CD14-positive monocyte (primary cell): ENCODE measurements at regions not wholly inside any gene's neighbourhood (a gene's known extent, or its start where the extent isn't known, plus 50 kb on each side); places are given as distances from the start of the nearest gene placed in this dataset.

Experiments used
- DNase-seq, 3 donors: peaks; one replicate each; pipeline ENCODE4 v3.0.0-alpha.2; 2011 to 2022
- H2AFZ ChIP-seq: 2 replicates; pipeline ENCODE4 v1.6.0; 2012; ENCODE audit warnings: mild to moderate bottlenecking, low read depth, low read length, inconsistent platforms; ENCODE audit not compliant: insufficient read depth, poor library complexity, severe bottlenecking
- H3K27ac ChIP-seq, 2 donors: 1 replicate in 1 of 2; 2 replicates in 1 of 2; pipeline ENCODE4 v1.5.1; 2012 to 2013; ENCODE audit warnings: low read length in 2 of 2, control low read depth in 1 of 2, inconsistent platforms in 1 of 2, low read depth in 1 of 2, mild to moderate bottlenecking in 1 of 2
- H3K27me3 ChIP-seq, 2 donors: one replicate each; pipeline versions ENCODE4 v1.6.0 to v1.6.1; 2011 to 2013; ENCODE audit warnings: low read length in 2 of 2; ENCODE audit not compliant: control insufficient read depth in 2 of 2, insufficient read depth in 2 of 2
- H3K36me3 ChIP-seq, 2 donors: replicated peaks in 1 of 2; 1 replicate in 1 of 2; 2 replicates in 1 of 2; pipeline versions ENCODE4 v1.5.1 to v1.6.1; 2012 to 2013; ENCODE audit warnings: low read length in 2 of 2, control low read depth in 1 of 2, inconsistent platforms in 1 of 2, mild to moderate bottlenecking in 1 of 2; ENCODE audit not compliant: insufficient read depth in 2 of 2, control insufficient read depth in 1 of 2
- H3K4me1 ChIP-seq, 2 donors: 1 replicate in 1 of 2; 2 replicates in 1 of 2; pipeline versions ENCODE4 v1.5.1 to v1.6.1; 2012 to 2013; ENCODE audit warnings: low read length in 2 of 2, control low read depth in 1 of 2, inconsistent platforms in 1 of 2, mild to moderate bottlenecking in 1 of 2, moderate library complexity in 1 of 2; ENCODE audit not compliant: insufficient read depth in 2 of 2, control insufficient read depth in 1 of 2
- H3K4me2 ChIP-seq: replicated peaks from 2 replicates; pipeline ENCODE3; 2012; ENCODE audit warnings: low read length, moderate library complexity, mild to moderate bottlenecking; ENCODE audit not compliant: poor library complexity, severe bottlenecking; ENCODE audit errors: extremely low read depth
- H3K4me3 ChIP-seq, 3 experiments: fragments of 200-600 bp in 1 of 3; sonication (generic) in 1 of 3; replicated peaks in 1 of 3; 1 replicate in 2 of 3; 2 replicates in 1 of 3; pipeline ENCODE4 v1.5.1; 2011 to 2013; ENCODE audit warnings: low read length in 3 of 3, mild to moderate bottlenecking in 3 of 3, control low read depth in 2 of 3, low read depth in 2 of 3, inconsistent platforms in 1 of 3, moderate library complexity in 1 of 3
- H3K79me2 ChIP-seq: 2 replicates; pipeline ENCODE4 v1.6.0; 2012; ENCODE audit warnings: mild to moderate bottlenecking, control low read depth, inconsistent platforms, low read length, moderate library complexity; ENCODE audit not compliant: insufficient read depth
- H3K9ac ChIP-seq: 2 replicates; pipeline ENCODE4 v1.6.0; 2017; ENCODE audit warnings: low read length, mild to moderate bottlenecking; ENCODE audit not compliant: insufficient read depth, poor library complexity, severe bottlenecking
- H3K9me3 ChIP-seq, 2 donors: replicated peaks in 1 of 2; 1 replicate in 1 of 2; 2 replicates in 1 of 2; pipeline versions ENCODE4 v1.5.1 to v1.6.1; 2012 to 2013; ENCODE audit warnings: low read length in 2 of 2, control low read depth in 1 of 2; ENCODE audit not compliant: control insufficient read depth in 1 of 2, insufficient read depth in 1 of 2
- H4K20me1 ChIP-seq: 2 replicates; pipeline ENCODE4 v1.6.0; 2012; ENCODE audit warnings: mild to moderate bottlenecking, low read length, control low read depth, moderate library complexity; ENCODE audit not compliant: insufficient read depth
- H3K27ac Mint-ChIP-seq, 7 donors: one replicate each; pipeline ENCODE4 v1.8.0; 2020; ENCODE audit warnings: mild to moderate bottlenecking in 7 of 7, mixed read lengths in 7 of 7, moderate library complexity in 6 of 7, inconsistent platforms in 2 of 7
- H3K27me3 Mint-ChIP-seq, 3 donors: one replicate each; pipeline ENCODE4 v1.8.0; 2021 to 2022; ENCODE audit warnings: low read depth in 3 of 3, mild to moderate bottlenecking in 3 of 3, mixed read lengths in 3 of 3, moderate library complexity in 3 of 3, inconsistent platforms in 1 of 3
- H3K36me3 Mint-ChIP-seq, 2 donors: one replicate each; pipeline ENCODE4 v1.8.0; 2020; ENCODE audit warnings: mixed read lengths in 2 of 2, inconsistent platforms in 1 of 2, mild to moderate bottlenecking in 1 of 2
- H3K4me1 Mint-ChIP-seq: one replicate; pipeline ENCODE4 v1.8.0; 2020; ENCODE audit warnings: mild to moderate bottlenecking, mixed read lengths
- H3K4me3 Mint-ChIP-seq, 2 donors: one replicate each; pipeline ENCODE4 v1.8.0; 2020; ENCODE audit warnings: mild to moderate bottlenecking in 2 of 2, mixed read lengths in 2 of 2, moderate library complexity in 1 of 2
- H3K9me3 Mint-ChIP-seq, 7 donors: one replicate each; pipeline ENCODE4 v1.8.0; 2020 to 2022; ENCODE audit warnings: mixed read lengths in 7 of 7, mild to moderate bottlenecking in 6 of 7, moderate library complexity in 6 of 7, inconsistent platforms in 2 of 7
- WGBS: methylation state at CpG from one replicate; pipeline ENCODE4 v1.1.5; 2013; ENCODE audit warnings: missing lambda C conversion rate; ENCODE audit not compliant: insufficient coverage; 5-methylcytosine and 5-hydroxymethylcytosine counted together
- intact Hi-C, 2 donors: fragments of 100-400 bp; cut with micrococcal nuclease; formaldehyde crosslinking; loops; one replicate each; pipeline versions ENCODE4 v1.15.0 to v1.15.1; 2023
- TF ChIP-seq, protein P1 (sequence below): fragments of 200-600 bp; IDR thresholded peaks from one replicate; pipeline ENCODE4 v1.8.0; 2022; ENCODE audit warnings: antibody characterized with exemption, mild to moderate bottlenecking

DNA sequence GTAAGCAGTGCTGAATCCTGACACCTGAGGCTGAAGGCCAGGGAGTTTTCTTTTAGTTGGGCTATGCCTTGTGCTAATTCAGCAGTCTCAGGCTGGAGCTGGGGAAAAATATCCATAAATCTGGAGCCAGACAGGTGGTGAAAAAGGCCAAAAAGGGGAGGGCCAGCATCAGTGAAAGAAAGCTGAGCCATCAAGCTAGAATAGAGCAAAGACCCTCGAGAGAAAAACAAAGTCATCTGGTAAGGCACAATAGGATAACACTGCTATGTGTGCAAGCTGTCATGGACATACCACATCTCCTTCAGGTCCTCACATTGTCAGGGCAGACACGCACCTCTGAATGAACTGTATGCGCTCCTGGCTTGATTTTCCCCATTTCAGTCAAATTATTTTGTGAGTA lies 687.9 kb downstream of the SQOR start:
- Histone ChIP-seq H2AFZ (no peak overlapping the region), H3K9ac (no peak overlapping the region), H4K20me1 (no peaks in the 10 kb centered on the region), H3K4me3 (no peak overlapping the region), H3K27me3 (no peaks in the 10 kb centered on the region), H3K9me3 (no peaks in the 10 kb centered on the region), H3K27ac (no peak overlapping the region), H3K79me2 (no peaks in the 10 kb centered on the region), H3K36me3 (no peaks in the 10 kb centered on the region), H3K4me1 (no peaks in the 10 kb centered on the region), H3K4me2 (no peak overlapping the region)
- H3K27ac Mint-ChIP-seq: no peak overlapping the region
- intact Hi-C loops: no loop called here
- H3K4me3 Mint-ChIP-seq: no peak overlapping the region
- 100% methylated on average over 1 of the region's 3 CpGs for WGBS
- H3K27me3 Mint-ChIP-seq: no peaks in the 10 kb centered on the region
- no peak for DNase-seq
- H3K9me3 Mint-ChIP-seq: peaks cover 0 to 2% (median 0%) of the 10 kb centered on the region in 7 donors
- H3K36me3 Mint-ChIP-seq: no peaks in the 10 kb centered on the region
- no peaks in the 10 kb centered on the region for H3K4me1 Mint-ChIP-seq
- TF ChIP-seq, protein P1, sequence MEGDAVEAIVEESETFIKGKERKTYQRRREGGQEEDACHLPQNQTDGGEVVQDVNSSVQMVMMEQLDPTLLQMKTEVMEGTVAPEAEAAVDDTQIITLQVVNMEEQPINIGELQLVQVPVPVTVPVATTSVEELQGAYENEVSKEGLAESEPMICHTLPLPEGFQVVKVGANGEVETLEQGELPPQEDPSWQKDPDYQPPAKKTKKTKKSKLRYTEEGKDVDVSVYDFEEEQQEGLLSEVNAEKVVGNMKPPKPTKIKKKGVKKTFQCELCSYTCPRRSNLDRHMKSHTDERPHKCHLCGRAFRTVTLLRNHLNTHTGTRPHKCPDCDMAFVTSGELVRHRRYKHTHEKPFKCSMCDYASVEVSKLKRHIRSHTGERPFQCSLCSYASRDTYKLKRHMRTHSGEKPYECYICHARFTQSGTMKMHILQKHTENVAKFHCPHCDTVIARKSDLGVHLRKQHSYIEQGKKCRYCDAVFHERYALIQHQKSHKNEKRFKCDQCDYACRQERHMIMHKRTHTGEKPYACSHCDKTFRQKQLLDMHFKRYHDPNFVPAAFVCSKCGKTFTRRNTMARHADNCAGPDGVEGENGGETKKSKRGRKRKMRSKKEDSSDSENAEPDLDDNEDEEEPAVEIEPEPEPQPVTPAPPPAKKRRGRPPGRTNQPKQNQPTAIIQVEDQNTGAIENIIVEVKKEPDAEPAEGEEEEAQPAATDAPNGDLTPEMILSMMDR: no peak

DNA sequence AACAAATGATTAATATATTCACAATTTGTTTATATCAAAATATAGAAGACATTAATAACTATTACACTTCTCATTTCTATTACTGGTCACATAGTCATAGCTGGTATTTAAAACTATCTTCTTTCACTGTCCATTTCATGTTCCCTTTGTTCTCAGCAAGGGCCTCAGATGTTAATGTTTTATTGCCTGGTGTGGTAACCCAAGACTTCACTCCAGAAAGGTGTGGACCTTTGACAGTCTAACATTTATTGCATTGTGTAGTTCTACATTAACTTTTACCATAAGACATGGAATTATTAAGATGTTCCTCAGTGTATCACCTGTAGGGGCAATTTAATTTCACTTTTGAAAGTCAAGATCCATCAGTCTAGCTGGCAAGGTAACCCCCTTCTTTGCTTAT lies 691.3 kb downstream of the SQOR start:
- Histone ChIP-seq H3K27me3 (no peaks in the 10 kb centered on the region), H3K4me2 (no peak overlapping the region), H4K20me1 (no peaks in the 10 kb centered on the region), H3K9ac (no peak overlapping the region), H3K27ac (no peak overlapping the region), H3K36me3 (no peaks in the 10 kb centered on the region), H3K4me1 (no peaks in the 10 kb centered on the region), H3K79me2 (no peaks in the 10 kb centered on the region), H2AFZ (no peak overlapping the region), H3K9me3 (no peaks in the 10 kb centered on the region), H3K4me3 (no peak overlapping the region)
- Mint-ChIP-seq H3K36me3 (no peaks in the 10 kb centered on the region), H3K4me1 (no peaks in the 10 kb centered on the region), H3K9me3 (peaks cover 0 to 3% (median 0%) of the 10 kb centered on the region in 7 donors), H3K27ac (no peak overlapping the region), H3K4me3 (no peak overlapping the region), H3K27me3 (no peaks in the 10 kb centered on the region)
- intact Hi-C loops: no loop called here
- DNase-seq: no peak
- TF ChIP-seq, protein P1: no peak
